ENCODE measurements at regions not wholly inside any gene's neighbourhood (a gene's known extent, or its start where the extent isn't known, plus 50 kb on each side); places are given as distances from the start of the nearest gene placed in this dataset.
"Not testable (repeated sequence)": the region's sequence is repeated elsewhere in the genome, so short reads cannot be mapped to it uniquely, and the experiment has no call there.

DNA sequence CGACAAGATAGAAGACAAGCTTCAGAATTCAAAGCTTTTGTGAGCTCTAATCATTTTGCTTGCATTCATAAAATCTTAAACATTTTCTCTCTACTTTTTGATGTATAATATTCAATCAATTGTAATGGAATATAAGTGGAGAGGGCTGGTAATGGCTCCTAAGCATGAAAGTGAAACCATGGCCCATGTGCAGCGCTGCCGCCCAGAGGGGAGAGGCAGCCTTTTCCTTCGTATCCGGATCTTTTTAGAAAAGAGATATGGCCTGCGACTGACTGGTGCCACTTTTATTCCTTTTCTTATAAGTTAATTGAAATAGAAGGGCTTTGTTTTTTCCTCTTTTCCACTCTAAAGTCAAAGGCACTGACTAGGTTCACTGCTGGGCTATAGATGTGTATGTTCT is 655.2 kb downstream of the TTLL7 start:
- not testable (repeated sequence) for TF ChIP-seq CTCF (IDR thresholded peaks at IDR 0.05; ENCODE audit: low read depth, low read length, poor library complexity, severe bottlenecking); EZH2phosphoT487 (IDR thresholded peaks at IDR 0.05; ENCODE audit: borderline replicate concordance, low read length)
